ENCODE measurements at regions not wholly inside any gene's neighbourhood (a gene's known extent, or its start where the extent isn't known, plus 50 kb on each side); places are given as distances from the start of the nearest gene placed in this dataset.

DNA sequence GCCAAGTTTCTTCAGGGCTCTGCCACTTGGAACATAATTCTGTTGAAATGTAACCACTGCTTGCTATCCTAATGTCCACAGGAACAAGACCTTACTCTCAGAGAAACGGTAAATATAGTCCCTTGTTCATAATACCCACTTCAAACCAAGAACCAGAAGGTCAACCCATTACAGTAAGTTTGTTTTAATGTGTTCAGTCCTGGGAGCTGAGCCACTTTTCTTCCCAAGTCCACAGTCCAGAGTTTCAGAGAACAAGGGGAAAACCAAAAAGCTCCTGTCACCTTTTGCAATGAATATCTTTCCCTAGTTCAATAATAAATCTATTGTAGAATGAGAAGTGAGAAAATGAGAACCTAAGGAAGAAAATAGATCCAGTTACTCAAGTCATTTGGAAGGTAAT is 431.9 kb upstream of the MANEA start:
- Histone ChIP-seq H3K4me1 (ENCODE audit: control insufficient read depth, insufficient read depth, low read length) (no peaks in the 10 kb centered on the region), H4K20me1 (ENCODE audit: control insufficient read depth, insufficient read depth) (no peaks in the 10 kb centered on the region), H2AFZ (ENCODE audit: control insufficient read depth, low read depth, low read length) (no peak overlapping the region), H3K4me2 (ENCODE audit: control insufficient read depth, insufficient read depth) (no peak overlapping the region), H3K9ac (ENCODE audit: control insufficient read depth, insufficient read depth, low read length) (no peak overlapping the region), H3K79me2 (ENCODE audit: control insufficient read depth, insufficient read depth, low read length) (no peaks in the 10 kb centered on the region), H3K27me3 (replicated peaks in 1 of 2; ENCODE audit: control insufficient read depth in 2 of 2, insufficient read depth in 2 of 2, low read length in 1 of 2) (no peaks in the 10 kb centered on the region; a peak in 1 of 4 replicates), H3K36me3 (ENCODE audit: control insufficient read depth in 2 of 2, insufficient read depth in 2 of 2, low read length in 1 of 2) (no peaks in the 10 kb centered on the region), H3K9me3 (replicated peaks; ENCODE audit: control insufficient read depth, insufficient read depth, low read length) (no peaks in the 10 kb centered on the region), H3K27ac (ENCODE audit: control insufficient read depth, insufficient read depth) (no peak overlapping the region), H3K4me3 (no peak overlapping the region)
- no peak for FAIRE-seq
- ATAC-seq = no peak
- 4% methylated on average over 1 of the region's 1 CpG for WGBS (ENCODE audit: insufficient coverage, insufficient replicate concordance, low lambda C conversion rate, missing lambda C conversion rate)
- POLR2A ChIA-PET = no interaction called here
- no peak for TF ChIP-seq CREB1 (IDR thresholded peaks at IDR 0.05; ENCODE audit: low read depth)
- TF ChIP-seq GATAD2B (conservative IDR thresholded peaks at IDR 0.05; ENCODE audit: low read depth) = no peak
- SMC1A ChIA-PET (ENCODE audit: uncharacterized antibody, unreplicated experiment) = interaction anchor here (1.3 kb wide), 1 partner anchor 10 kb away, joined by 4 read pairs; no protein-coding TSS in a partner anchor
- no peak for DNase-seq (ENCODE audit: low read depth, low spot score)
- in situ Hi-C loops (cut with MboI) (no loop called here), intact Hi-C loops (cut with micrococcal nuclease; ENCODE audit: unreplicated experiment) (no loop called here)
- no TSS peak for BruUV-seq (replicated peaks)
- RAD21 ChIA-PET (ENCODE audit: unreplicated experiment) = no interaction called here
- CTCF ChIA-PET = no interaction called here

DNA sequence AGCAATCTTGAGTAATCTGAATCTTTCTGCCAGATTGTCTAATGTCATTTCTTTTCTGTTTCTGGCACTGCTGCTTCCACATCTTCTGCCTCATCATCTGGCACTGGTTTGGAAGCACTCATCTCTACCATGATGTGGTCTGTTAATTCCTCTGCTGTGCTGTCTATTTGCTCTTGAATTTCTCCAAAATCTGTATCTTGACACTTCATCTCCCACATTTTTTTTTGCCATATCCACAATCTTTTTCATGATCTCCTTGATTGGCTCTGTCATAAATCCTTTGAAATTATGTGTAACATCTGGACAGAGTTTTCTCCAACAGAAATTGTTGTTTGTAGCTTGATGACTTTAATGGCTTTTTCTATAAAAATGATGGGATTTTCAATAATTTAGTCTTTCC is 417.8 kb upstream of the MANEA start:
- POLR2A ChIA-PET = no interaction called here
- H2AFZ ChIP-seq (ENCODE audit: control insufficient read depth, low read depth, low read length) = no peak overlapping the region
- CTCF ChIA-PET = no interaction called here
- no peaks in the 10 kb centered on the region for H3K36me3 ChIP-seq (ENCODE audit: control insufficient read depth in 2 of 2, insufficient read depth in 2 of 2, low read length in 1 of 2)
- no TSS peak for BruUV-seq (replicated peaks)
- H3K4me2 ChIP-seq (ENCODE audit: control insufficient read depth, insufficient read depth) = no peak overlapping the region
- intact Hi-C loops (cut with micrococcal nuclease; ENCODE audit: unreplicated experiment) = no loop called here
- no peaks in the 10 kb centered on the region for H3K27me3 ChIP-seq (replicated peaks in 1 of 2; ENCODE audit: control insufficient read depth in 2 of 2, insufficient read depth in 2 of 2, low read length in 1 of 2)
- no peak for FAIRE-seq
- no peak overlapping the region for H3K4me3 ChIP-seq
- no peak overlapping the region for H3K9ac ChIP-seq (ENCODE audit: control insufficient read depth, insufficient read depth, low read length)
- in situ Hi-C loops (cut with MboI) = no loop called here
- DNase-seq (ENCODE audit: low read depth, low spot score) = no peak
- no peaks in the 10 kb centered on the region for H4K20me1 ChIP-seq (ENCODE audit: control insufficient read depth, insufficient read depth)
- no peaks in the 10 kb centered on the region for H3K79me2 ChIP-seq (ENCODE audit: control insufficient read depth, insufficient read depth, low read length)
- no peaks in the 10 kb centered on the region for H3K4me1 ChIP-seq (ENCODE audit: control insufficient read depth, insufficient read depth, low read length)
- no peak overlapping the region for H3K27ac ChIP-seq (ENCODE audit: control insufficient read depth, insufficient read depth)
- ATAC-seq = no peak
- RAD21 ChIA-PET (ENCODE audit: unreplicated experiment) = no interaction called here
- SMC1A ChIA-PET (ENCODE audit: uncharacterized antibody, unreplicated experiment) = no interaction called here
- no peaks in the 10 kb centered on the region for H3K9me3 ChIP-seq (replicated peaks; ENCODE audit: control insufficient read depth, insufficient read depth, low read length)
- TF ChIP-seq ZNF384 (IDR thresholded peaks at IDR 0.05; ENCODE audit: borderline replicate concordance, low read depth, low read length) (no peak), FOXK2 (IDR thresholded peaks at IDR 0.05) (no peak), RCOR1 (conservative IDR thresholded peaks at IDR 0.05; ENCODE audit: low read depth, low read length) (no peak), MYC (IDR thresholded peaks at IDR 0.05; ENCODE audit: insufficient read depth, insufficient read length, insufficient replicate concordance, low read length, severe bottlenecking) (no peak), ZSCAN29 (IDR thresholded peaks at IDR 0.05) (no peak), ZBED1 (IDR thresholded peaks at IDR 0.05; ENCODE audit: borderline replicate concordance) (no peak), IKZF2 (IDR thresholded peaks at IDR 0.05) (no peak), HDAC2 (IDR thresholded peaks at IDR 0.05) (no peak), ZNF217 (IDR thresholded peaks at IDR 0.05) (no peak), TARDBP (IDR thresholded peaks at IDR 0.05; ENCODE audit: borderline replicate concordance) (no peak), MTA2 (IDR thresholded peaks at IDR 0.05; ENCODE audit: low read depth) (no peak)
- TF ChIP-seq, protein P1, sequence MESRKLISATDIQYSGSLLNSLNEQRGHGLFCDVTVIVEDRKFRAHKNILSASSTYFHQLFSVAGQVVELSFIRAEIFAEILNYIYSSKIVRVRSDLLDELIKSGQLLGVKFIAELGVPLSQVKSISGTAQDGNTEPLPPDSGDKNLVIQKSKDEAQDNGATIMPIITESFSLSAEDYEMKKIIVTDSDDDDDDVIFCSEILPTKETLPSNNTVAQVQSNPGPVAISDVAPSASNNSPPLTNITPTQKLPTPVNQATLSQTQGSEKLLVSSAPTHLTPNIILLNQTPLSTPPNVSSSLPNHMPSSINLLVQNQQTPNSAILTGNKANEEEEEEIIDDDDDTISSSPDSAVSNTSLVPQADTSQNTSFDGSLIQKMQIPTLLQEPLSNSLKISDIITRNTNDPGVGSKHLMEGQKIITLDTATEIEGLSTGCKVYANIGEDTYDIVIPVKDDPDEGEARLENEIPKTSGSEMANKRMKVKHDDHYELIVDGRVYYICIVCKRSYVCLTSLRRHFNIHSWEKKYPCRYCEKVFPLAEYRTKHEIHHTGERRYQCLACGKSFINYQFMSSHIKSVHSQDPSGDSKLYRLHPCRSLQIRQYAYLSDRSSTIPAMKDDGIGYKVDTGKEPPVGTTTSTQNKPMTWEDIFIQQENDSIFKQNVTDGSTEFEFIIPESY (IDR thresholded peaks at IDR 0.05) = no peak
- TF ChIP-seq, protein P2, sequence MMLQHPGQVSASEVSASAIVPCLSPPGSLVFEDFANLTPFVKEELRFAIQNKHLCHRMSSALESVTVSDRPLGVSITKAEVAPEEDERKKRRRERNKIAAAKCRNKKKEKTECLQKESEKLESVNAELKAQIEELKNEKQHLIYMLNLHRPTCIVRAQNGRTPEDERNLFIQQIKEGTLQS (IDR thresholded peaks at IDR 0.05; ENCODE audit: borderline replicate concordance, extremely low read depth, low read depth, low read length) = no peak
- TF ChIP-seq, protein P3, sequence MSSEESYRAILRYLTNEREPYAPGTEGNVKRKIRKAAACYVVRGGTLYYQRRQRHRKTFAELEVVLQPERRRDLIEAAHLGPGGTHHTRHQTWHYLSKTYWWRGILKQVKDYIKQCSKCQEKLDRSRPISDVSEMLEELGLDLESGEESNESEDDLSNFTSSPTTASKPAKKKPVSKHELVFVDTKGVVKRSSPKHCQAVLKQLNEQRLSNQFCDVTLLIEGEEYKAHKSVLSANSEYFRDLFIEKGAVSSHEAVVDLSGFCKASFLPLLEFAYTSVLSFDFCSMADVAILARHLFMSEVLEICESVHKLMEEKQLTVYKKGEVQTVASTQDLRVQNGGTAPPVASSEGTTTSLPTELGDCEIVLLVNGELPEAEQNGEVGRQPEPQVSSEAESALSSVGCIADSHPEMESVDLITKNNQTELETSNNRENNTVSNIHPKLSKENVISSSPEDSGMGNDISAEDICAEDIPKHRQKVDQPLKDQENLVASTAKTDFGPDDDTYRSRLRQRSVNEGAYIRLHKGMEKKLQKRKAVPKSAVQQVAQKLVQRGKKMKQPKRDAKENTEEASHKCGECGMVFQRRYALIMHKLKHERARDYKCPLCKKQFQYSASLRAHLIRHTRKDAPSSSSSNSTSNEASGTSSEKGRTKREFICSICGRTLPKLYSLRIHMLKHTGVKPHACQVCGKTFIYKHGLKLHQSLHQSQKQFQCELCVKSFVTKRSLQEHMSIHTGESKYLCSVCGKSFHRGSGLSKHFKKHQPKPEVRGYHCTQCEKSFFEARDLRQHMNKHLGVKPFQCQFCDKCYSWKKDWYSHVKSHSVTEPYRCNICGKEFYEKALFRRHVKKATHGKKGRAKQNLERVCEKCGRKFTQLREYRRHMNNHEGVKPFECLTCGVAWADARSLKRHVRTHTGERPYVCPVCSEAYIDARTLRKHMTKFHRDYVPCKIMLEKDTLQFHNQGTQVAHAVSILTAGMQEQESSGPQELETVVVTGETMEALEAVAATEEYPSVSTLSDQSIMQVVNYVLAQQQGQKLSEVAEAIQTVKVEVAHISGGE (CRISPR knock-in tag; IDR thresholded peaks at IDR 0.05) = no peak

Data from GM12878 (cell line).